Adrenal gland (tissue), 9 donors: ENCODE measurements at regions not wholly inside any gene's neighbourhood (a gene's known extent, or its start where the extent isn't known, plus 50 kb on each side); places are given as distances from the start of the nearest gene placed in this dataset.
"Not testable (repeated sequence)": the region's sequence is repeated elsewhere in the genome, so short reads cannot be mapped to it uniquely, and the experiment has no call there.

Experiments
- DNase-seq, 7 donors: peaks; one replicate each; pipeline ENCODE4 v3.0.0-alpha.2; 2019 to 2020
- H3K27ac ChIP-seq, 5 donors: fragments of 200-600 bp; sonication (generic) in 4 of 5; 1 replicate in 3 of 5; 2 replicates in 2 of 5; pipeline versions ENCODE4 v1.5.1 to v1.8.0; 2016 to 2020; ENCODE audit warnings: mild to moderate bottlenecking in 1 of 5
- H3K27me3 ChIP-seq: fragments of 200-600 bp; 2 replicates; pipeline ENCODE4 v1.8.0; 2021
- H3K36me3 ChIP-seq, 2 donors: fragments of 200-600 bp; replicated peaks in 1 of 2; 1 replicate in 1 of 2; 2 replicates in 1 of 2; pipeline versions ENCODE4 v1.5.1 to v1.8.0; 2018 to 2022
- H3K4me1 ChIP-seq, 2 donors: fragments of 200-600 bp; replicated peaks in 1 of 2; 1 replicate in 1 of 2; 2 replicates in 1 of 2; pipeline versions ENCODE4 v1.5.1 to v1.8.0; 2018 to 2021
- H3K4me3 ChIP-seq, 4 donors: fragments of 200-600 bp; sonication (generic) in 3 of 4; one replicate each; pipeline ENCODE4 v1.5.1; 2016 to 2018
- H3K9me3 ChIP-seq, 3 donors: fragments of 200-600 bp; sonication (generic) in 1 of 3; replicated peaks in 1 of 3; 1 replicate in 2 of 3; 2 replicates in 1 of 3; pipeline versions ENCODE4 v1.5.1 to v1.8.0; 2016 to 2021
- POLR2A ChIP-seq, 2 donors: fragments of 450-650 bp; IDR thresholded peaks; one replicate each; pipeline ENCODE4 v1.6.1; 2017; ENCODE audit warnings: antibody characterized with exemption in 2 of 2, mild to moderate bottlenecking in 2 of 2, moderate library complexity in 1 of 2
- WGBS, 4 donors: extraction: QIAGEN DNeasy Blood & Tissue Kit in 2 of 4; methylation state at CpG; one replicate each; pipeline versions ENCODE4 v1.1.5 to v1.1.7; 2013 to 2017; 5-methylcytosine and 5-hydroxymethylcytosine counted together
- intact Hi-C, 2 donors: fragments of 100-400 bp; cut with DNase I; formaldehyde crosslinking; loops; one replicate each; pipeline versions ENCODE4 v1.14.1 to v1.15.0; 2022 to 2023
- TF ChIP-seq, protein P1 (sequence below), 6 experiments: fragments of 450-650 bp in 4 of 6; fragments of 200-600 bp in 2 of 6; sonication (generic) in 1 of 6; IDR thresholded peaks; 1 replicate in 5 of 6; 2 replicates in 1 of 6; pipeline versions ENCODE4 v1.5.1 to v1.8.0; 2016 to 2021; ENCODE audit warnings: antibody characterized with exemption in 6 of 6, mild to moderate bottlenecking in 2 of 6, moderate library complexity in 1 of 6
- donor health status: healthy with polysubstance abuse.
- donor health status: Bipolar disorder and iron deficiency.
- donor health status: DM: yes; HTN: yes; CAD: no.
- donor health status: DM: no; HTN: no; CAD: no.
- donor health status: DM: no; HTN: no; CAD: no.

DNA sequence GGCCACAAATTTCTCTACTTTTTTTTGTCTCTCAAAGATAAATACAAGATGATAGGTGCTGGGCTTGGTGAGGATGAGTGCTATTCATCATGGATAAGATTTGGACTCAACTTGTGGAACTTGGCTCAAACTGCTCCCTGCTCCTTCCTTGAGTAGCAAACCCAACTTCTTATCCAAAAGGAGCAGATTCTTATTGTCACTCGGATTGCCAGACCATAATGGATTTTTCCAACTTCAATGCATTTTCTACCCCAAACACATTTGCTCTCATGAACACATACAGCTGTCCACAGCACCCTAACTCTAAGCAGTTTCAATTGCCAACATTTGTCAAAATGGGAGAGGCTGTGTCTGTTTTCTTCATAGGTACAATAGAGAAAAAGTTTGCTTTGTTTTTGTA is 99.5 kb upstream of the APCDD1 start:
- Histone ChIP-seq H3K4me1 (peaks cover 4 to 10% of the 10 kb centered on the region in 2 donors), H3K27me3 (no peaks in the 10 kb centered on the region), H3K36me3 (no peaks in the 10 kb centered on the region), H3K4me3 (no peak overlapping the region), H3K27ac (no peak overlapping the region), H3K9me3 (no peaks in the 10 kb centered on the region)
- intact Hi-C loops, result no loop called here
- DNase-seq, result no peak
- WGBS, 4 donors, result 62 to 84% (median 71%) methylated on average over 1 of the region's 1 CpG
- TF ChIP-seq, protein P1, sequence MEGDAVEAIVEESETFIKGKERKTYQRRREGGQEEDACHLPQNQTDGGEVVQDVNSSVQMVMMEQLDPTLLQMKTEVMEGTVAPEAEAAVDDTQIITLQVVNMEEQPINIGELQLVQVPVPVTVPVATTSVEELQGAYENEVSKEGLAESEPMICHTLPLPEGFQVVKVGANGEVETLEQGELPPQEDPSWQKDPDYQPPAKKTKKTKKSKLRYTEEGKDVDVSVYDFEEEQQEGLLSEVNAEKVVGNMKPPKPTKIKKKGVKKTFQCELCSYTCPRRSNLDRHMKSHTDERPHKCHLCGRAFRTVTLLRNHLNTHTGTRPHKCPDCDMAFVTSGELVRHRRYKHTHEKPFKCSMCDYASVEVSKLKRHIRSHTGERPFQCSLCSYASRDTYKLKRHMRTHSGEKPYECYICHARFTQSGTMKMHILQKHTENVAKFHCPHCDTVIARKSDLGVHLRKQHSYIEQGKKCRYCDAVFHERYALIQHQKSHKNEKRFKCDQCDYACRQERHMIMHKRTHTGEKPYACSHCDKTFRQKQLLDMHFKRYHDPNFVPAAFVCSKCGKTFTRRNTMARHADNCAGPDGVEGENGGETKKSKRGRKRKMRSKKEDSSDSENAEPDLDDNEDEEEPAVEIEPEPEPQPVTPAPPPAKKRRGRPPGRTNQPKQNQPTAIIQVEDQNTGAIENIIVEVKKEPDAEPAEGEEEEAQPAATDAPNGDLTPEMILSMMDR (IDR thresholded peaks at IDR 0.05), result no peak
- TF ChIP-seq POLR2A (IDR thresholded peaks at IDR 0.05), result no peak

DNA sequence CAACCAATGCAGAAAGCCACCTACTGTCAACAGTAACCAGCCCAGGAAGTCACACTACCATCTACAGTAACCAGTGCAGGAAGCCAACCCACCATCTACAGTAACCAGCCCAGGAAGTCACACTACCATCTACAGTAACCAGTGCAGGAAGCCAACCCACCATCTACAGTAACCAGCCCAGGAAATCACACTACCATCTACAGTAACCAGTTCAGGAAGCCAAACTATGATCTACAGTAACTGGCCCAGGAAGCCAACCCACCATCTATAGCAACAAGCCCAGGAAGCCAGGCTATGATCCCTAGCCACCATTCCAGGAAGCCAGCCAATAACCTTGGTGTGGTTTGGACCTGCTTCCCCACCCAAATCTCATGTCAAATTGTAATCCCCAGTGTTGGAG is 97.4 kb upstream of the APCDD1 start:
- H3K36me3 ChIP-seq, DNase-seq, H3K4me1 ChIP-seq, H3K27ac ChIP-seq, H3K27me3 ChIP-seq, H3K9me3 ChIP-seq, H3K4me3 ChIP-seq, intact Hi-C loops: not testable (repeated sequence)

DNA sequence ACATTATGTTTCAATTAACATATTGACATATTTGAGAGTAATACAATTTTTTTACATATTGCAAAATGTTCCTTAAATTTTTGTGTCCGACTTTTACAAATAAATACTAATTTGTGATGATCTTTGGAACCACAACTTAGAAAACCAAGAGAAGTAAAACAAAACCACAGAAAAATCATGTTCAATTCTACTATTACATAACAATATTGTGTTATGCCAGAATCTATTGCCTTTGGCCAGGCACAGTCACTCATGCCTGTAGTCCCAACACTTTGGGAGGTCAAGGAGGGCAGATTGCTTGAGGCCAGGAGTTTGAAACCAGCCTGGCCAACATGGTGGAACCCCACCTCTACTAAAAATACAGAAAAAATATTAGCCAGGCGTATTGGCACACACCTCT is 92.8 kb upstream of the APCDD1 start:
- Histone ChIP-seq H3K27ac (no peak overlapping the region), H3K4me1 (no peaks in the 10 kb centered on the region), H3K36me3 (no peaks in the 10 kb centered on the region), H3K9me3 (peaks cover 0 to 9% (median 0%) of the 10 kb centered on the region in 3 donors), H3K4me3 (no peak overlapping the region), H3K27me3 (no peaks in the 10 kb centered on the region)
- 76 to 90% (median 85%) methylated on average over 2 of the region's 2 CpGs for WGBS, 4 donors
- DNase-seq, result no peak
- intact Hi-C loops, result no loop called here
- no peak for TF ChIP-seq POLR2A (IDR thresholded peaks at IDR 0.05)
- TF ChIP-seq, protein P1 (IDR thresholded peaks at IDR 0.05), result no peak

DNA sequence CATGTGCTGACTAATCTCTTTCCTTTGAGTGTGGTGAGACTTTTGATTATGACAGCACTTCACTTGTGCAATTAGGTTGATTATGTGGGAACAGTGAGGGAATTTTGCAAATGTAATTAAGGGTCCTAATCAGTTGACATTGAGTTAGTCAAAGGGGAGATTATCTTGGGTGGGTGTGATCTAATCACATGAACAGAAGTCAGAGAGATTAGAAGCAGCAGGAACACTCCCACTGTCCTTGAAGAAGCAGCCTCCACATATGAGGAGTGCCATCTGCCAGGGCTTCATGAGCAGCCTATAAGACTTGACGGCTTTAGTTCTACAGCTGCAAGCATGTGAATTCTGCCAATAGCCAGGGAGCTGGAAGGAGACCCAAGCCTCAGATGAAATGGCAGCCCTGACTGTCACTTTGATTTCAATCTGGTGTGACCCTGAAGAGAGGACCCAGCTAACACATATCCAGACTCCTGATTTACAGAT is 89.4 kb upstream of the APCDD1 start:
- no peak for TF ChIP-seq POLR2A (IDR thresholded peaks at IDR 0.05)
- TF ChIP-seq, protein P1 (IDR thresholded peaks at IDR 0.05), result no peak
- DNase-seq, result no peak
- H3K27me3 ChIP-seq, result no peaks in the 10 kb centered on the region
- no peaks in the 10 kb centered on the region for H3K4me1 ChIP-seq
- peaks cover 0 to 9% (median 0%) of the 10 kb centered on the region in 3 donors for H3K9me3 ChIP-seq
- WGBS, 4 donors, result 40 to 94% (median 91%) methylated on average over 1 of the region's 1 CpG
- no peak overlapping the region for H3K27ac ChIP-seq
- no peaks in the 10 kb centered on the region for H3K36me3 ChIP-seq
- intact Hi-C loops, result no loop called here
- H3K4me3 ChIP-seq, result no peak overlapping the region

DNA sequence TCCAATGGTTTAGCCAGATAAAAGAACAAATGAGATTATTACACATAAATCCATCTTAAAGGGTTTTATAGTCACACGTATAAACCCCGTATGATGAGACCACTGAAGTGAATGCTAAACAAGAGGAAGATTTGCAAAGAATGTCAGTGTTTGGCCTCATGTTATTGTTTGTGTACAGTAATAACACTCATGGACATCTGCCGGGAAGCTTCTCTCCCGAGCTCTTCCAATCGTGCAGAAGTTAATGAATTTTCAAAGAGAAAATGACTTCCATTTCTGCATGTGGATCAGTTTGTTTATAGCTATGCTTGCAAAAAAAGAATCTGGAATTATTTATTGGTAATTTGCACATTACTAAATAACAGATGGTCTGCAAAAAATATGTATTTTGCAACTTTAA is 88.5 kb upstream of the APCDD1 start:
- intact Hi-C loops, result no loop called here
- 82 to 89% (median 84%) methylated on average over 5 of the region's 5 CpGs for WGBS, 4 donors
- Histone ChIP-seq H3K27ac (no peak overlapping the region), H3K36me3 (no peaks in the 10 kb centered on the region), H3K27me3 (no peaks in the 10 kb centered on the region), H3K4me3 (no peak overlapping the region), H3K9me3 (peaks cover 0 to 9% (median 0%) of the 10 kb centered on the region in 3 donors), H3K4me1 (no peaks in the 10 kb centered on the region)
- no peak for TF ChIP-seq POLR2A (IDR thresholded peaks at IDR 0.05)
- TF ChIP-seq, protein P1 (IDR thresholded peaks at IDR 0.05), result no peak
- DNase-seq, result no peak
